NT2/D1 (cell line): ENCODE measurements at regions not wholly inside any gene's neighbourhood (a gene's known extent, or its start where the extent isn't known, plus 50 kb on each side); places are given as distances from the start of the nearest gene placed in this dataset.

Experiments
- SUZ12 ChIP-seq: IDR thresholded peaks from 2 replicates; pipeline ENCODE4 v1.6.1; 2011; ENCODE audit not compliant: insufficient read length, insufficient read depth; ENCODE audit errors: extremely low read depth
- YY1 ChIP-seq: IDR thresholded peaks from 2 replicates; pipeline ENCODE4 v1.6.1; 2011; ENCODE audit not compliant: insufficient read length, insufficient read depth
- ZNF274 ChIP-seq: IDR thresholded peaks from 2 replicates; pipeline ENCODE4 v1.6.1; 2011; ENCODE audit warnings: mild to moderate bottlenecking, low read depth, low read length

DNA sequence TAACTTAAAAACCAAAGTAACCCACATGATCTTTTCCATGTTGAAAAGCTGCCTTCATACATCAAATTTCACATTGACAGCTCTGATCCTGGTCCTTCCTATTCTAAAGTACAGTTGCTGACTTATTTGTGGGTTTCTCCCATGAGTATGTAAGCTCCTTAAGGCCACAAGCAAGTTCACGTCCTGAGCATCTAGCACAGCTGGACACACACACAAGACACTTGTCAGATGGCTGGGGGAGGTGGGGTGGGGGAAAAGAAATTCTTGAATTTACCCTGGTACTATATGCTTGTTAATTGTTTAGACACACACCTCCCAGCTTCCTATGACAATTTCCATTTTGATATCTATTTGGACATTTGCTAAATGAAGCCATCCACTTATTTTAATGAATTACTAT lies 162.8 kb downstream of the ZIC5 start:
- TF ChIP-seq ZNF274 (no peak), YY1 (no peak), SUZ12 (no peak)
